Gastrocnemius medialis (tissue), 4 donors: ENCODE measurements at regions not wholly inside any gene's neighbourhood (a gene's known extent, or its start where the extent isn't known, plus 50 kb on each side); places are given as distances from the start of the nearest gene placed in this dataset.

ENCODE experiments used
- CTCF ChIP-seq, 5 experiments: fragments of 450-650 bp in 3 of 5; fragments of 200-600 bp in 2 of 5; sonication (generic) in 2 of 5; IDR thresholded peaks in 4 of 5; conservative IDR thresholded peaks in 1 of 5; 1 replicate in 4 of 5; 2 replicates in 1 of 5; pipeline ENCODE4 v1.5.1; 2016 to 2019; ENCODE audit warnings: antibody characterized with exemption in 5 of 5, mild to moderate bottlenecking in 3 of 5, moderate library complexity in 3 of 5
- POLR2A ChIP-seq, 2 donors: fragments of 450-650 bp; IDR thresholded peaks; one replicate each; pipeline ENCODE4 v1.6.1; 2017; ENCODE audit warnings: antibody characterized with exemption in 2 of 2, mild to moderate bottlenecking in 2 of 2, moderate library complexity in 2 of 2

GRCh38 chr2:120852200-120852815, 116.6 kb downstream of the GLI2 start:
- no peak for TF ChIP-seq CTCF (IDR thresholded peaks at IDR 0.05 in 4 of 5, conservative IDR thresholded peaks at IDR 0.05 in 1 of 5)
- TF ChIP-seq POLR2A (IDR thresholded peaks at IDR 0.05) = no peak
